ENCODE measurements at regions not wholly inside any gene's neighbourhood (a gene's known extent, or its start where the extent isn't known, plus 50 kb on each side); places are given as distances from the start of the nearest gene placed in this dataset.

- TF ChIP-seq CTCF (IDR thresholded peaks at IDR 0.05; ENCODE audit: insufficient read depth, low read length, poor library complexity, severe bottlenecking), result no peak
- no peak for TF ChIP-seq EZH2phosphoT487 (conservative IDR thresholded peaks at IDR 0.05; ENCODE audit: low read length)
Observed at GRCh38 chr18:67359873-67360838, 156.4 kb downstream of the DSEL start.

All from SU-DHL-6 (cell line).